AG10803 (cell line): ENCODE measurements at regions not wholly inside any gene's neighbourhood (a gene's known extent, or its start where the extent isn't known, plus 50 kb on each side); places are given as distances from the start of the nearest gene placed in this dataset.

Experiments
- DNase-seq: peaks from one replicate; pipeline ENCODE4 v3.0.0; 2010; ENCODE audit warnings: low read depth
- H3K4me3 ChIP-seq: 2 replicates; pipeline ENCODE4 v1.5.1; 2011; ENCODE audit warnings: mild to moderate bottlenecking, low read length, control low read depth
- TF ChIP-seq, protein P1 (sequence below): conservative IDR thresholded peaks from 2 replicates; pipeline ENCODE4 v1.5.1; 2011; ENCODE audit warnings: mild to moderate bottlenecking, low read length, control low read depth, inconsistent platforms

GRCh38 chr2:16261791-16262190 lies 321.4 kb downstream of the MYCN start:
- TF ChIP-seq, protein P1, sequence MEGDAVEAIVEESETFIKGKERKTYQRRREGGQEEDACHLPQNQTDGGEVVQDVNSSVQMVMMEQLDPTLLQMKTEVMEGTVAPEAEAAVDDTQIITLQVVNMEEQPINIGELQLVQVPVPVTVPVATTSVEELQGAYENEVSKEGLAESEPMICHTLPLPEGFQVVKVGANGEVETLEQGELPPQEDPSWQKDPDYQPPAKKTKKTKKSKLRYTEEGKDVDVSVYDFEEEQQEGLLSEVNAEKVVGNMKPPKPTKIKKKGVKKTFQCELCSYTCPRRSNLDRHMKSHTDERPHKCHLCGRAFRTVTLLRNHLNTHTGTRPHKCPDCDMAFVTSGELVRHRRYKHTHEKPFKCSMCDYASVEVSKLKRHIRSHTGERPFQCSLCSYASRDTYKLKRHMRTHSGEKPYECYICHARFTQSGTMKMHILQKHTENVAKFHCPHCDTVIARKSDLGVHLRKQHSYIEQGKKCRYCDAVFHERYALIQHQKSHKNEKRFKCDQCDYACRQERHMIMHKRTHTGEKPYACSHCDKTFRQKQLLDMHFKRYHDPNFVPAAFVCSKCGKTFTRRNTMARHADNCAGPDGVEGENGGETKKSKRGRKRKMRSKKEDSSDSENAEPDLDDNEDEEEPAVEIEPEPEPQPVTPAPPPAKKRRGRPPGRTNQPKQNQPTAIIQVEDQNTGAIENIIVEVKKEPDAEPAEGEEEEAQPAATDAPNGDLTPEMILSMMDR, result no peak

DNA sequence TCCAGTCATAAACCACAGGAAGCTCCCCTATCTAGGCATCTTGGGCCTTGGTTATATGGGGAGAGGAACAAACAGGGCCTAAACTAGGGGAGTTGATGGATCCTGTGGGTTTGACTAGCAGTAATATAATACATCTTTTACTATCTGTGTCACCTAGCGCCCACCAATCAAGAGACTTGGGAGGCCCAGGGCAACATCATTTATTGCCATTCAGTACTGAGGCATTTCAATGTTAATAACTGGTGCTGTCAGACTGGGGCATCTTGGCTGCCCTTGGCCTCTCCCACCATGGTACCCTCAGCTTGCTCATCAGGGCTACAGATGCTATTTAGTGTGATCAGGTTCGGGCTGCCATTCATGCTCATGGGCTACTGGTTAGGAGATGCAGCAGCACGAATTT lies 320.7 kb downstream of the MYCN start:
- no peak for DNase-seq
- H3K4me3 ChIP-seq, result no peak overlapping the region
- TF ChIP-seq, protein P1, result no peak

More at GRCh38 chr2:16261791-16262190, 321.4 kb downstream of the MYCN start:
- H3K4me3 ChIP-seq, result no peak overlapping the region
- no peak for DNase-seq

DNA sequence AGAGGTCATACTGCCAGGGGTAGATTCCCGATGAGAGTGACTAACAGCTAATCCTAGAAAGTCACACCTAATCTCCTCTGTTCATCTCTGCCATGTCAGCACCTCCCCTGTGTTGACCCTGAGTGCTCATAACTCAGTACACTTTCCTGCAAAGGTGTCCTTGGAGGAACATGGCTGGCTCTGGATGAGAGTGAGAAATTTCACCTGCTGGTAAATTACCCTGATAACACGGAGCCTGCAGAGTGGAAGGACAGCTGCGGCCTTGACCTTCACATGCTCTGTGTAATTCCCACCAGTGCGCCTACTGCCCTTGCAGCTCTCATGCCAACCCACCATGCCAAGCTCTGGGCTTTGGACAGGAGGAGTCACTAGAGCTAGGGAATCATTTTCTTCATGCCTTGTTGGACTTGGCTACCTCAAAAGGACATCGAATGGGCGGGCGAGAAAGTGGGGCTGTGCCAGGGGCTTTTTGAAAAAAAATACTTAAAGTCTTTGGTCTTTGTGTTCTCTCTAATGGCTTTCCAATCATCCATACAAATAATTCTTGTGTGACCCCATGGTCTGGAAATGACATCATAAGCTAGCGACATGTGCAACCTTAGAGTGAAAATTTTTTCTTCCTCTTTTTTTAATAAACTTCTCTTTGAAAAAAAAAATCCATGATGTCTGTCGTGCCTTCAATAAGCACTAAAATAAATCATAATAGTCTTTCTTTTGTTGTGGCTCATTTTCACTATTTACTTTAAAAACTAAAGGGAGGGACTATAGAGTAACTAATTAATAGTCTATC lies 319.9 kb downstream of the MYCN start:
- TF ChIP-seq, protein P1, result no peak
- no peak for DNase-seq
- H3K4me3 ChIP-seq, result no peak overlapping the region

DNA sequence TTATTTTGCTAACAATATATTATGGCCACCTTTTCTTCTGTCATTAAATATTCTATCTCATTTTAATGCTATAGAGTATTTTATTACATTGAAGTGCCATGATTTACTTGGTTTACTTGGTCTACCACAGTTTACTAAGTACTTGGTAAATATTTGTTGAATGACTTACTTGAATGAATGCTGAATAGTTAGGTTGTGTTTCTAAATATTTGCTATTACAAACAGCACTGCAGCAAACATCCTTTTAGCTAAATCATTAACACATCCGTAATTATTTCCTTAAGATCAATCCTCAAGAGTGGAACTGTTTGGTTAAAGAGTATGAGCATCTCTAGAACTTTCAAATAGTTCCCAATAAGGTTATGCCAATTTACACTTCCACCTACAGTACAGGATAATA lies 318.7 kb downstream of the MYCN start:
- DNase-seq, result no peak
- TF ChIP-seq, protein P1, result no peak
- H3K4me3 ChIP-seq, result no peak overlapping the region

DNA sequence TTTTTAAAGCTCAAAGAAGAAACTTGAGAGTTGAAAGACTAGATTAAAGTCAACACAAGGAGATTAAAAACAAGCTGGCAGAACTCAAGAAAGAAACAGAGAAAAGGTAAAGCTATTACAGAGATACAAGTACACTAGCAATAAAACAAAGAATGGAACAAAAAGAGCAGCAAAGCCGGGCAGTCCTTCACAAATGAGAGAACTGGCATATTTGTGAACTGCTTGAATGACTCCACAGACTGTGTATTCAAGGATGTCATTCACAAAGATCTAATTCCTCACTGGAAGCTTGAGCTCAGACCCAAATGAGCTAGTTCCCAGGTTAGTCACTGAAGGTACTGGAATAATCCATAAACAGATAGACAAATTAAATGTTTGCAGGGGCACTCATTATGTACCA lies 318.0 kb downstream of the MYCN start:
- TF ChIP-seq, protein P1, result no peak
- no peak overlapping the region for H3K4me3 ChIP-seq
- DNase-seq, result no peak

- no peak overlapping the region for H3K4me3 ChIP-seq
- DNase-seq, result no peak
- TF ChIP-seq, protein P1, result no peak
Measured at GRCh38 chr2:16257322-16258028, 317.1 kb downstream of the MYCN start.
